NCI-H748 (cell line): ENCODE measurements at regions not wholly inside any gene's neighbourhood (a gene's known extent, or its start where the extent isn't known, plus 50 kb on each side); places are given as distances from the start of the nearest gene placed in this dataset.
"Not testable (repeated sequence)": the region's sequence is repeated elsewhere in the genome, so short reads cannot be mapped to it uniquely, and the experiment has no call there.

Experiments used
- DNase-seq: peaks from one replicate; lab custom pipeline; 2025; ENCODE audit not compliant: unreplicated experiment; lab: John Stamatoyannopoulos, UW

DNA sequence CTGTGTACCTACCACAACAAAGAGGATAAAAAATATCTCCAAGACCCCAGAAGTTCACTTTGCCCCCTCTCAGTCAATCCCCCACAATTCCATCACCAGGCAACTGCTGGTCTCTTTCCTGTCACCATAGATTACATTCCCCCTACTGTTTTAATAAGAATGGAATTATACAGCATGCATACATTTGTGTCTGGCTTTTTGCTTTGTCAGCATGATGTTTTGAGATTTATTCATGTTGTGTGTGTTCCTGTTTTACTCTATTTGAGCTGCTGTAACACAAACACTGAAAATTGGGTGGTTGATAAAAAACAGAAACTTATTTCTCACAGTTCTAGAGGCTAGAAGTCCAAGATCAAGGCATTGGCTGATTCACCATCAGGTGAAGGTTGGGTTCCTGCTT is 214.5 kb upstream of the IGFBP3 start:
- DNase-seq, result no peak

DNA sequence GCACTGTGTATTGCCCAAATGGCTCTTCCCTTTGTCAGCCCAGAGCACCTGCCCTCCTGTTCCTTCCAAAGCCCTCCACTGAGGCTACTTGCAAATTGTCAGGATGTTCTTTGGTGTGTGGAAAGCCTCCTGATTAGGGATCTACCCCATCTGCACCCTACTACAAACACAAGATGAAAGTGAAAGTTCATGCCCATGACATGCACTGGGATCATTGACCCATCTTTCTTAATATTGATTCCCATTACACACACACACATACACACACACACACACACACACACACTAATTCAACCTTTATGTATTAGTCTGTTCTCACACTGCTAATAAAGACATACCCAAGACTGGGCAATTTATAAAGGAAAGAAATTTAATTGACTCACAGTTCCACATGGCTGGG is 213.7 kb upstream of the IGFBP3 start:
- no peak for DNase-seq

DNA sequence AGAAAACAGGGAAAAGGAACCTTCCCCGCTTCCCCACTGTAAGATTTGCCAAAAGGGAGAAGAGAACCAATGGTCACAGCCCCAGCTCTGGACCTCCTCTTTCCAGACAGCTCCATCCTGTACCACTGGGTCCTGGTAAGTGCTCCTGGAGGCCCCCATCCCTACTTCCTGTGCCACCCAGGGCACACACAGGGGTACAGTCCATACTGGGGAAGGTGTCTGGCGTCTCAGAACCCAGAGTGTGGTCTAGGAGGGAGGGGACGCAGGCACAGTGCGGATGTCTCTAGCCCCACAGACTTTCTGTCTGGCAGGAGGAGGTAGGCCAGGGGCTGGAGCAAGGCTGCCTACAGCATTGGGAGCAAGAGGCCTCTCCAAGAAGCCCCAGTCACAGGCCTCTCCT is 213.3 kb upstream of the IGFBP3 start:
- DNase-seq, result no peak

DNA sequence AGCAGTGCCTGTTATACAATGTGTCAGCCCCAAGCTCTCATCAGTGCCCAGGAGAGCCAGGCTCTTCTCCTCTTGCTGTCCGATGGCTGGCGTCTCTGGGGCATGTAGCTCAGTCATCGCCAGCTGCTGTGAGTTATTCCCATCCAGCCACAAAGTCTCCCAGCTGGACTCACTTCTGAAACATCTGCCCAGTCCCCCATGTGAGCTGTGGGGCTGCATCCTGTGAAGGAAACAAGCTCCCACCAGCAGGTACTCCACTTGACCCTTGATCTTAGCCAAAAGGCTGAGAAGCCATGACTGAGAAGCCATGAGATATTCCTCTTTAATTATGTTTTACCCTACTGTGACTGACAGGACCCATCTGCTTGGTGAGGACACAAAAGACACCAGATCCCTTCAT is 212.7 kb upstream of the IGFBP3 start:
- no peak for DNase-seq

DNA sequence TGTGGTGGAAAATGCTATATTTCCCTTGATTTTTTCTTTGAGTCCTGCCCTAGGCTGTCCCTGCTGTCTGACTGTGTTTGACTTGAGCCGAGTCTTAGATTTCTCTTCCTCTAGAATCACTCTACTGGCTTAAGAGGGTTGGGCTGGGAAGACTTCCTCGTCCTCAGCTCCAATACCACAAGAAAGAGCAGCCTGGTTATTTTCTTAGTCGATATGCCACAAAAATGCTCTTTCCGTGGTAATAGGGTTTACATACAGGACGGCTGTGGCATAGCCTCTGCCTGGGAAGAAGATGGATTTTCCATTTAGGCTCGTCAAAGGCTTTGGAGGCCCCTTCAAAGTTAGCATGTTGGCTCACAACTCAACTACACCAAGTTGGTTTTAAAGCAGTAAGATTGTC is 212.0 kb upstream of the IGFBP3 start:
- no peak for DNase-seq

DNA sequence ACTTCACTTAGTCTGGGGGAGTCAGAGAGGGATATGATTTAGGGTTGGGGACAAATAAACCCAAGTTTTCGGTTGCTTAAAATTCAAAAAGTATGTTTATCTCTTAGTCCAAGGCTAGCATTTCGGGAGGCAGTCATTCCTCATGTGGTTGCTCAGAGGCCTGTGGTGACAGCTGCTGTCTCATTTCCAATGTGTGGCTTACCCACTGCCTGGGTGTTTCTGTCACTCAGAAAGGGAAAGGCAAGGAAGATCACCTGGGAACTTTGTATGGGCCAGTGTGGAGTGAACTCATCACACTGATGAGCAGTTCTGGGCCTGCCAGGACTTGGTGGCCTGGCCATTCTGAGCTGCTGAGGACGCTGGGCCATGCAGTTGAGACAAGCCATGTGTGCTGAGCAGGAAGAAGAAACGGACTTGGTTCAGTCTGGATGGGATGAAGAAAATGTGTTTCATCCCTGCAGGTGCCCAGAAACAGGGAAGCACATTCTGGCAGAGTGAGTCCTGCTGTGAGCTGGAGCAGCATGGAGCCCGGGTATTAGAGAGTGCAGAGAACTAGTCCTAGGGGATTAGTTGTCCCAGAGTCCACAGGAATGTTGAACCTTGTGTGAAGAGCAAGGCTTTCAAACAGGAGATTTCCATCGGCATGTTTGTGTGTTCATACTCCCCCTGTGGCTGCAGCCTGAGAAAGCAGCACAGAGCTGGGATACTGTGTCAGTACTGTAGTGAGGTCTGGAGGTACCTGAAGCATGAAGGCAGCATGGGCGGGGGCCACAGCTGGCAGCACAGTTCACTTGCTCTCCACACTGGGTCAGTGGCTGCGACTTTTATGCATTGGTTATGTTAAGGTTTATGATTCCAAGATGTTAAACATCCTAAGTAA is 211.1 kb upstream of the IGFBP3 start:
- DNase-seq, result no peak

DNA sequence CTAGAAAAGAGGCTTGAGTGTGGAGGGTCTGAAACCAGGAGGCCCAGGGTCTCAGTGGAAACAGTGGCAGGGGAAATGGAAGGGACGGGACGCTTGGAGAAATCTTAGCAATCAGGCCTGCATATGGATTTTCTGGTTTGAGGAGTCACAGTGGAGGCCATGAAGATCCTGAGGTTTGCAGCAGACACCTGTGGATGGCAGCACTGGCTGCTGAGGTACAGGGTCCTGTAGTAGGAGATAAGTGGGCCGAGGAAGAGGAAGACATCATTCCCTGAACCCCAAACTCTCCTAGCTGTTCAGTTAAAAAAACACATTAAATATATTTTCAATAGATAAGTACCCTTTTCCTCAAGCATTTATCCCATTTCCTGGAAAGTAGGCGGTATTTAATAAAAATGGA is 208.8 kb upstream of the IGFBP3 start:
- no peak for DNase-seq

DNA sequence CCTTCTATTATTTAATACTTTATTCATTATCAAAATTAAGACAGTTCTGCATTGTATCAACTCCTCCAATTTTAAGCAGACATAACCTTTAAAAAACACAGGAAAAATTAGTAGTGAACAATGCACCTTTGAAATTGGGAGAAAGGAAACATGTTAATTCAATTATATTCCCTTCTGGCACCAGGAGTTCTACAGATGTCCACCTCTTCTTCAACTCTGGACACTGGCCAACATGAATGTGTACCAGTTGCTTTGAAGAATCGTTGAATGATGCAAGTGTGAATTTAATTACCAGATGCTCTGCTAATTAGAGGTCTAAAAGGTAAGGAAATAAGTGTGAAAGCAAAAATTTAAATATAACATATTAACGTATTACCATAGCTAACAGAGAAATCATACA is 206.7 kb upstream of the IGFBP3 start:
- no peak for DNase-seq

DNA sequence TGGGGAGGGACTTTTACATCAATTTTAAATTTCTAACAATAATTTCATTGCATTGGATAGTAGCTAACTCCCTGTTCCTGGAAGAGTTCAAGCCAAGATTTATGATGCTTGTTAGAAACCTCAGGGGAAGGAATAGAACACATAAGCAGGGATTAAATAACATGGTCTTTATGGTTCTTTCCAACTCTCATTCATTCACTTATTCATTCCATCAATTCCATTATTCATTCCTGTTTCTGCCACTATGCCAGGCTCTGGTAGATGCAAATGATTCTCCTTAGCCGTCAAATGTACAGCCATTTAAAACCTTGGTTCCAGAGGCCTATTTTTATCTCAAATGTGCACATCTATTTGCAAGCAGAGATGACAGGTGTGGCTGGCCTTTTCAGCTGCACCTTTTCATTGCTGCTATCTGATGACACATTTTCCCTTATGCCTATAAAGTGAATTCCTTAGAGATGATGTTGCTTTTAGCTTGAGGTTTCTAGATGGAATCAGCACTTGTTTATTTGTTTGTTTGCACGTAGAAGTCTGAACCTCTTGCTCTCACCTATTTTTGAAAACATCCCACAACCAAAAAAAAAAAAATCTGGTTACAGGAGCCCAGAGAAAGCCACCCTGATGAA is 205.7 kb upstream of the IGFBP3 start:
- no peak for DNase-seq

DNA sequence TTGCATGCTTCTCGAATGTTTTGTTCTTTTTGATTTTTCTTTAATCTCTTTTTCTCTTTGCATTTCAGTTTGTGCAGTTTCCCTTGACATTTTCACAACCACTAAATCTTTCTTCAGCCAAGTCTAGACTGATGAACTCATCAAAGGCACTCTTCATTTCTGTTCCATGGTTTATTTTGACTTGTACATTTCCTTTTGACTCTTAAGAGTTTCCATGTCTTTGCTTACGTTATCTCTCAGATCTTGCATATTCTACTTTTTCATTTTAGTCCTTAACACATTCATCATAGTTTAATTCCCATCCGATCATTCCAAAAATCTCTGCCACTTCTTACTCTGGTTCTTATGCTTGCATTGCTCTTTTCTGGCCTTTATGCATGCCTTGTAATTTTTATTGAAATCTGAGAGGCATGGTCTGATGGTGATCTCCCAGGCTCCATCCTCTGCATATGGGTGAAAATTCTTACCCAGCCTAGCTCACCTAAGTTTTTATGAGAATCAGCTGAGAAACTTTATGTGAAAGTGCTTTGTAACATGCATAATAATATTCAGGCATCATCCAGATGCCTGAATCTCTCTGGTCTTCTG is 202.8 kb upstream of the IGFBP3 start:
- DNase-seq, result no peak

DNA sequence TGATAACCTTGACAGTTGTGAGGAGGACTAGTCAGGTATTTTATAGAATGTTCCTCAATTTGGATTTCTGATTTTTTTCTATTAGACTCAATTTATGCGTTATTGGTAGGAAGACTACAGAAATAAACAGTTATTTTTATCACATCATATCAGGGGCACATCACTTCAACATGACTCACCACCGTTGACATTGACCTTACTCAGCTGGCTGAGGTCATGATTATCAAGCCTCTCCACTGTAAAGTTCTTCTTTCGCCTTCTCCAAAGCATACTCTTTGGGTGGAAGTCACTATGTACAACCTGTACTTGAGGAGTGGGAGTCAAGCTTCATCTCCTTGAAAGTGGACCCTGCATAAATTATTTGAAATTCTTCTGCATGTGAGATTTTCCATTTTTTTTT is 194.3 kb upstream of the IGFBP3 start:
- DNase-seq, result no peak

DNA sequence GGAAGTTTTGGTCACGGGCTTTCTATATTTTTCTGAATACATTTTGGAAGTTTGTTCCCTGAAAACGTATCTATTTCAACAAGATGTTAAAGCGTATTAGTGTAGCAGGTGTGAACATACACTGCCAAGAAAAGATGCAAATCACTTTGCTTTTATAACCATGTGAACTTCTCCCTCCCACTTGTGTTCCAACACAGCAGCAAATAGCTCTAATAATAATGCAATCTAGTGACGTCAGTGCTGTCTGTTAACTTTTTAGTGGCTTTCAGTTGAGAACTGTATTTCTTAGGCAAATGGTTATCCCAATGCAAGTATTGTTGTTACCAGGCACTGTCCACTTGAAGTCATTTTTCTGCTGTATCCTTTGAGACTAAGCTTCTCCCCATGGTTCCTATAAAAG is 188.4 kb upstream of the IGFBP3 start:
- DNase-seq, result no peak

DNA sequence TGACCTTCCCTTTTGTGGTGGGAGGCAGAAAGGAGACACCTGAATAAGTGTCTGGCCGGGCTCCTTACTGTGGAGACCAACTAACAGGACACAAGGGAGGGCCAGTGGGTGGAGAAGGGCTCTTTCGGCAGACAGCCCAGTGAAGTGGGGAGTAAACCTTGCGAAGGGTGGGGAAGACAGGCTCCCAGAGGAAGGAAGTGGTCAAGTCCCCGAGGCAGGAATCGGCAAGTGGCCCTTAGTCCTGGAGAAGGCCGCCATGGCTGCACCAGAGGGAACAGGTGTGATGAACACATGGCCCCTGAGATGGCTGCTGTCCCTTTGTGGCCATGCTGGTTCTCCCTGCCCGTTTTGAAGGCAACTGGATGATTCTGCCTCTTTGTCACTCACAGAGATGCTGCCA is 187.2 kb upstream of the IGFBP3 start:
- no peak for DNase-seq

DNA sequence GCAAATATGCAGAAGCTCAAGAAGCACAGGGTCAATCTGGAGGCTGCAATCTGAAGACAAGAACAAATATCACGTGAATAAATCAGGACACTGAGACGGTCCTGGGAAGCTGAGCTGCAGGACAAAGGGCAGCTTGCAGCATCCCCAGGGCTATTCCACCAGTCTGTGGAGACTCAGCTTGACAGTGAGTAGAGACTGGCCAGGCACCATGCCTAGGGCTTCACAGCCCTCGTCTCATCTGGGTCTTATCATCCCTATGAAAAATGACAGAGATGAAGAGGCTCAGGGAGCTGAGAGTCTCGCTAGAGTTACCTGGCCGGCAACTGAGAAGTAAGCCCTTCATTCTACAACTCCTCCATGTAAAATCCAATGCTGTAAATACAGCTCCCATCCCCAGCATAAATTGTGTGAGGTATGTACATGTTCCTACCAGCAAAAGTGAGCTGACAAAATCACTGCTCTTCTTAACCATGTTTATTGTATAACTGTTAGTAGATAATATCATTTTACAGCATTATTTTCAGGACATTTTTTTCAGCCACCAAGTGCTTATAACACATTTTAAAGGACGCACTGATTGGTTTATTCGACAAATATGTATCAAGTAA is 186.6 kb upstream of the IGFBP3 start:
- DNase-seq, result no peak

DNA sequence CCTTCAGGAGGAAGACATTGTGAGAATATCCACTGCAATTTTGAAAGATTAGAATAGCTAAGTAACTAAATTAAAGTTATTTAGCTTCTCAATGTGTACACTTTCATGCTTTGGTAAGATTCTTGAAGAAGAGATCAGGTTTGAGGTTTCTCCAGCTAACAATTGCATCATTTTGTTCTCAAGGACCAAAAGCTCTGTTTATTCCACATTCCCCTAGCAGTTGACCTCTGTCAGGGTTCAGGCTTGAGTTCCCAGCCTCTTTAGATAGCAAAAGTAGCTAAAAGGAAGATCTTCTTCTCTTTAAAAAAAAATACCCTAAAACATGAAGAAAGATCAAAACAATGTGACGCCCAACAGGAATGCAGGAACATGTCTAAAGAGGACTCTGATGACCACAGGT is 179.4 kb upstream of the IGFBP3 start:
- DNase-seq, result no peak

DNA sequence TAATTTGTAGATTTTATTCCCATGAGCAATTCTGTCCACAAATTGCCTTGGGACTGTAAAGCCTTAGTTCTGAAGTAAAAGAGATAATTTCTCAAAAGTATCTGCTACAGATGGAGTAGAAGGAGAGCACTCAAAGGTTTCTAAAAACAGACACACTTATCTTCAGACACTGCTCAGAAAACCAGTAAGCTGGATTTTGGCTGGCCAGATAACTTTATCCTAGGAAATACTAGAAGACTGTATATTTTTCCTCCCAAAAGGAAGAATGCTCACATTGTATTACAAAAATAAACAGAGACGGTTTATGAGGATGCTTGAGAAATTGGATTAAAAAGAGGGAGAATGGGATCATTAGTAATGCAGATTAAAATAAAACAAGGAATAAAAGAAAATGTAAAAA is 178.0 kb upstream of the IGFBP3 start:
- no peak for DNase-seq

DNA sequence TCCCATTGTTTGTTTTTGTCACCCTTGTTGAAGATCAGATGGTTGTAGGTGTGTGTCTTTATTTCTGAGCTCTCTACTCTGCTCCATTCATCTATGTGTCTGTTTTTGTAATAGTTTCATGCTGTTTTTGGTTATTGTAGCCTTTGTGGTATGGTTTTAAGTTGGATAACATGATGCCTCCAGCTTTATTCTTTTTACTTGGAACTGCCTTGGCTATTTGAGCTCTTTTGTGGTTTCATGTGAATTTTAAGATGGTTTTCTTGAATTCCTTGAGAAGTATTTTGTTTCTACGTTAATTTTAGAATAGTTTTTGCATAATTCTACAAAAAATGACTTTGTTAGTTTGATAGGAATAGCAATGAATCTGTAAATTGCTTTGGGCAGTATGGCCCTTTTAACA is 170.0 kb upstream of the IGFBP3 start:
- no peak for DNase-seq

DNA sequence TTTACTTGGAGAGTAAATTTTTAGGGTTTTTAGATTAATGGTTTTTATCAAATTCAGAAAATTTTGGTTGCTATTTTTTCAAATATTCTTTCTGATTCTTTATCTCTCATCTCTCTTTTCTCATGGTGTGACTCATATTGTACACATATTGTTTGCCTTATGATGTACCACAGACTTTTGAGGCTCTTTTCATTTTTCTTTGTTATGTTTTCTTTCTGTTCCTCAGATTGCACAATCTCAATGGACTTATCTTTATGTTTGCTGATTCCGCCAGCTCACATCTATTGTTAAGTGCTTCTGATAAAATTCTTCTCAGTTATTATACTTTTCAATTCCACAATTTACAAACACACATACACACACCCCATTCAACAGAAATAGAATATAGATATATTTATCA is 168.2 kb upstream of the IGFBP3 start:
- DNase-seq, result no peak

DNA sequence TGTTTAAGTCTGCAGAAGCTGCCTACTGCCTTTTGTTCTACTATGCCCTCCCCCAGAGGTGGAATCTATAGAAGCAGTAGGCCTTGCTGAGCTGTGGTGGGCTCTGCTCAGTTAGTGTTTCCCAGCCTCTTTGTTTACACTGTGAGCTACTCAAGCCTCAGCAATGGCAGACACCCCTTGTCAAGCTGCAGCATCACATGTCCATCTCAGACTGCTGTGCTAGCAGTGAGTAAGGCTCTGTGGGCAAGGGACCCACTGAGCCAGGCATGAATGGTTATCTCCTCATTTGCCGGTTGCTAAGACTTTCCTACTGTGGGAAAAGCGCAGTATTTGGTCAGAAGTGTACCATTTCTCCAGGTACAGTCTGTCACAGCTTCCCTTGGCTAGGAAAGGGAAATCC is 167.4 kb upstream of the IGFBP3 start:
- not testable (repeated sequence) for DNase-seq

DNA sequence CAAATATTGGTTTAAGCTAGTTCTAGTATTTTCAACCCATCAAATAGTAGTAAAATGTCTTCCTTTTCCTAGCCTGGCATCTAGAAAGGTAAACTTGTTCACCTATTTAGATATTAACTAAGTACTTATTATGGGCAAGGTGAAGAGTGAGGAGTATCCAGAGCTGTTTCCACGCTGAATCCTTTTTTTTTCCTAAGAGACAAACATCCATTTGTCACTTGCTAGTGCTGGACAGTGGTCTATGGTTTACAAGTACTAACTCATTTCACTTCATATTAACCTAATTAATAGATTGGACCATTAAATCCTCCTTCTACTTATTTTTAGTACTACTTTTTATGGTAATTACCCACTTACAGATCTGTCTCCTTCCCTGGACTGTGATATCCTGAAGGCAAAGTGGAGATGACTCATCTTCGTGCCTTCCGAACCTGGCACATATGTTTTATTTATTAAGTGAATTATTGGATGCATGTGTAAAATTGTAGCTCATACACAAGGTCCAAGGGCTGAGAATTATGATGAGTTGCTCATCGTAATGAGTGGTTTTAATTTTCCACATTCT is 159.6 kb upstream of the IGFBP3 start:
- DNase-seq, result no peak

DNA sequence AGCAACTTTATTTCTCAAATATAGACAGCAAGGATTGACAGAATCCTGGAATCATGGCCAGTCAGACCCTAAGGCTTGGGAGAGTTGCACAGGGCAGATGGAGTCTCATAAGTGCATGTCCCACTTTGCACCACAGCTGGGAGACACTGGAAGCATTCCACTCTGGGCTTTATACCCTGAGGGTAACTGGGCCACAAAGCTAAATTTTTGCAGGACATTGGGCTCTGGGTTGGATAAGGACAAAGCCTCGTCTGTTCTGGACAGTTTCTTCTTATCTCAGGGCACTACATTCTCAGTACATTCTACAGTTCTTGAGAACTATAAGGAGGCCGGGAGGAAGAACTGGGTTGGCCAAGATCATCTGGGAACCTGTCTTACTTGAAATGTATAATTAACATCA is 158.3 kb upstream of the IGFBP3 start:
- DNase-seq, result no peak

DNA sequence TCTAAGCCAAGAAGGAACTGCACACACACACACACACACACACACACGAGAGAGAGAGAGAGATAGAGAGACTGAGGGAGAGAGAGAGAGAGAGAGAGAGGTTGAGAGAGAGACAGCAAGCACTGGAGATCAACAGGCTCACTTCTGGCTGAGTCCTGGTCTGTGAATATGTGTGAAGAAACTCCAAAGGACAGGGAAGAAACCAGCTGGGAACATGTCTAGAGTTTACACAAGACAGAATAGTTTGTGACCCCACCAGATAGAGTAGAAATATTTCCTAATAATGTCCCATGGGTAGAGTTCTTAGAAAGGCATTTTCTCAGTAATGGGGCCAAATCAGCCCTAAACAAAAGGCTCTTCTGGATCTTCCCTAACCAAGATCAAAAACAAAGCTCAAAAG is 155.5 kb upstream of the IGFBP3 start:
- no peak for DNase-seq
